OCI-LY7 (cell line): ENCODE measurements at regions not wholly inside any gene's neighbourhood (a gene's known extent, or its start where the extent isn't known, plus 50 kb on each side); places are given as distances from the start of the nearest gene placed in this dataset.

Experiments
- EZH2phosphoT487 ChIP-seq: fragments of 200-600 bp; sonication (generic); IDR thresholded peaks from 2 replicates; pipeline ENCODE4 v1.6.1; 2018; ENCODE audit warnings: low read depth, borderline replicate concordance, mild to moderate bottlenecking, mixed run types, antibody characterized with exemption, low read length, moderate library complexity, mixed read lengths
- TF ChIP-seq, protein P1 (sequence below): fragments of 200-600 bp; sonication (generic); conservative IDR thresholded peaks from 2 replicates; pipeline ENCODE4 v1.5.1; 2014; ENCODE audit warnings: mild to moderate bottlenecking, antibody characterized with exemption, low read length, moderate library complexity, mixed read lengths

GRCh38 chr3:3232251-3232650 is 52.8 kb upstream of the CRBN start:
- TF ChIP-seq, protein P1, sequence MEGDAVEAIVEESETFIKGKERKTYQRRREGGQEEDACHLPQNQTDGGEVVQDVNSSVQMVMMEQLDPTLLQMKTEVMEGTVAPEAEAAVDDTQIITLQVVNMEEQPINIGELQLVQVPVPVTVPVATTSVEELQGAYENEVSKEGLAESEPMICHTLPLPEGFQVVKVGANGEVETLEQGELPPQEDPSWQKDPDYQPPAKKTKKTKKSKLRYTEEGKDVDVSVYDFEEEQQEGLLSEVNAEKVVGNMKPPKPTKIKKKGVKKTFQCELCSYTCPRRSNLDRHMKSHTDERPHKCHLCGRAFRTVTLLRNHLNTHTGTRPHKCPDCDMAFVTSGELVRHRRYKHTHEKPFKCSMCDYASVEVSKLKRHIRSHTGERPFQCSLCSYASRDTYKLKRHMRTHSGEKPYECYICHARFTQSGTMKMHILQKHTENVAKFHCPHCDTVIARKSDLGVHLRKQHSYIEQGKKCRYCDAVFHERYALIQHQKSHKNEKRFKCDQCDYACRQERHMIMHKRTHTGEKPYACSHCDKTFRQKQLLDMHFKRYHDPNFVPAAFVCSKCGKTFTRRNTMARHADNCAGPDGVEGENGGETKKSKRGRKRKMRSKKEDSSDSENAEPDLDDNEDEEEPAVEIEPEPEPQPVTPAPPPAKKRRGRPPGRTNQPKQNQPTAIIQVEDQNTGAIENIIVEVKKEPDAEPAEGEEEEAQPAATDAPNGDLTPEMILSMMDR = no peak
- no peak for TF ChIP-seq EZH2phosphoT487
